Naive thymus-derived CD4-positive, alpha-beta T cell (primary cell): ENCODE measurements at regions not wholly inside any gene's neighbourhood (a gene's known extent, or its start where the extent isn't known, plus 50 kb on each side); places are given as distances from the start of the nearest gene placed in this dataset.
A peak's percentile ranks its signal among the peaks of the same experiment; 100 is the strongest.

Experiments used
- ATAC-seq: fragments of 150-1000 bp; cut with Tn5 transposase; 2 replicates; pipeline ENCODE4 v1.10.0; 2021; ENCODE audit warnings: mild to moderate bottlenecking, moderate library complexity
- CTCF ChIA-PET: fragments of 350-600 bp; sonication (Branson Sonifier 250); formaldehyde crosslinking; loops from one replicate; lab custom pipeline; 2021; ENCODE audit warnings: antibody characterized with exemption; lab: Charles Lee
- POLR2A ChIA-PET: fragments of 350-600 bp; sonication (Branson Sonifier 250); formaldehyde crosslinking; loops from one replicate; lab custom pipeline; 2021; ENCODE audit warnings: antibody characterized with exemption, inconsistent platforms; lab: Charles Lee
- DNase-seq, 9 donors: peaks; one replicate each; pipeline versions ENCODE4 v3.0.0 to v3.0.0-alpha.2; 2020 to 2022; ENCODE audit warnings: mixed read lengths in 1 of 9
- H3K27ac ChIP-seq: one replicate; pipeline ENCODE4 v1.7.0; 2013; ENCODE audit warnings: mild to moderate bottlenecking, low read depth, low read length, moderate library complexity
- H3K27me3 ChIP-seq, 2 donors: one replicate each; pipeline ENCODE4 v1.7.0; 2013; ENCODE audit warnings: low read length in 2 of 2, mild to moderate bottlenecking in 2 of 2, moderate library complexity in 2 of 2; ENCODE audit not compliant: control insufficient read depth in 2 of 2, insufficient read depth in 2 of 2
- H3K36me3 ChIP-seq, 3 experiments: 1 replicate in 2 of 3; 2 replicates in 1 of 3; pipeline ENCODE4 v1.7.0; 2013; ENCODE audit warnings: low read length in 3 of 3, mild to moderate bottlenecking in 3 of 3, moderate library complexity in 1 of 3; ENCODE audit not compliant: insufficient read depth in 3 of 3, control insufficient read depth in 2 of 3
- H3K4me1 ChIP-seq, 2 donors: one replicate each; pipeline ENCODE4 v1.7.0; 2013; ENCODE audit warnings: low read length in 2 of 2, mild to moderate bottlenecking in 2 of 2, moderate library complexity in 1 of 2; ENCODE audit not compliant: control insufficient read depth in 2 of 2, insufficient read depth in 2 of 2
- H3K4me3 ChIP-seq: 2 replicates; pipeline ENCODE4 v1.7.0; 2013; ENCODE audit warnings: mild to moderate bottlenecking, low read length
- H3K9me3 ChIP-seq, 3 experiments: 1 replicate in 2 of 3; 2 replicates in 1 of 3; pipeline ENCODE4 v1.7.0; 2013; ENCODE audit warnings: low read length in 3 of 3; ENCODE audit not compliant: control insufficient read depth in 2 of 3
- H3K27ac Mint-ChIP-seq, 9 donors: one replicate each; pipeline ENCODE4 v1.8.0; 2020 to 2022; ENCODE audit warnings: mixed read lengths in 9 of 9, mild to moderate bottlenecking in 8 of 9, moderate library complexity in 5 of 9, inconsistent platforms in 2 of 9
- H3K27me3 Mint-ChIP-seq, 5 donors: one replicate each; pipeline ENCODE4 v1.8.0; 2021 to 2022; ENCODE audit warnings: mixed read lengths in 5 of 5, mild to moderate bottlenecking in 1 of 5
- H3K36me3 Mint-ChIP-seq, 5 donors: one replicate each; pipeline ENCODE4 v1.8.0; 2020 to 2022; ENCODE audit warnings: mixed read lengths in 5 of 5, mild to moderate bottlenecking in 3 of 5, inconsistent platforms in 1 of 5
- H3K4me1 Mint-ChIP-seq, 7 donors: one replicate each; pipeline ENCODE4 v1.8.0; 2020 to 2022; ENCODE audit warnings: mixed read lengths in 7 of 7, mild to moderate bottlenecking in 3 of 7, inconsistent platforms in 1 of 7
- H3K4me3 Mint-ChIP-seq, 10 donors: one replicate each; pipeline ENCODE4 v1.8.0; 2020 to 2022; ENCODE audit warnings: mild to moderate bottlenecking in 10 of 10, mixed read lengths in 10 of 10, moderate library complexity in 6 of 10, inconsistent platforms in 2 of 10
- H3K9me3 Mint-ChIP-seq, 11 donors: one replicate each; pipeline ENCODE4 v1.8.0; 2020 to 2022; ENCODE audit warnings: mixed read lengths in 11 of 11, mild to moderate bottlenecking in 4 of 11, inconsistent platforms in 1 of 11, moderate library complexity in 1 of 11
- intact Hi-C, 2 donors: fragments of 100-400 bp; cut with micrococcal nuclease; formaldehyde crosslinking; loops; one replicate each; pipeline ENCODE4 v1.15.1; 2023

GRCh38 chr5:40150896-40151295, 528.8 kb upstream of the PTGER4 start:
- Histone ChIP-seq H3K9me3 (no peaks in the 10 kb centered on the region), H3K4me3 (no peak overlapping the region), H3K4me1 (no peaks in the 10 kb centered on the region), H3K27me3 (no peaks in the 10 kb centered on the region), H3K27ac (no peak overlapping the region), H3K36me3 (no peaks in the 10 kb centered on the region)
- Mint-ChIP-seq H3K4me3 (peak overlapping the region in 1 of 10 donors; percentile 14), H3K4me1 (peaks cover 0 to 4% (median 0%) of the 10 kb centered on the region in 7 donors), H3K9me3 (peaks cover 0 to 4% (median 0%) of the 10 kb centered on the region in 11 donors), H3K36me3 (no peaks in the 10 kb centered on the region), H3K27me3 (no peaks in the 10 kb centered on the region), H3K27ac (no peak overlapping the region)
- DNase-seq, result no peak
- ATAC-seq, result peak; percentile 16
- CTCF ChIA-PET, result no interaction called here
- intact Hi-C loops, result no loop called here
- POLR2A ChIA-PET, result no interaction called here

- Histone ChIP-seq H3K27me3 (no peaks in the 10 kb centered on the region), H3K4me3 (no peak overlapping the region), H3K4me1 (no peaks in the 10 kb centered on the region), H3K36me3 (no peaks in the 10 kb centered on the region), H3K9me3 (no peaks in the 10 kb centered on the region), H3K27ac (no peak overlapping the region)
- ATAC-seq, result no peak
- intact Hi-C loops, result no loop called here
- no peaks in the 10 kb centered on the region for H3K27me3 Mint-ChIP-seq
- no peak for DNase-seq
- no peak overlapping the region for H3K4me3 Mint-ChIP-seq
- POLR2A ChIA-PET, result no interaction called here
- H3K9me3 Mint-ChIP-seq, result peaks cover 0 to 7% (median 0%) of the 10 kb centered on the region in 11 donors
- CTCF ChIA-PET, result no interaction called here
- H3K36me3 Mint-ChIP-seq, result no peaks in the 10 kb centered on the region
- no peaks in the 10 kb centered on the region for H3K4me1 Mint-ChIP-seq
- no peak overlapping the region for H3K27ac Mint-ChIP-seq
These were observed 537.8 kb upstream of the PTGER4 start for GRCh38 chr5:40141896-40142295.

GRCh38 chr5:40141418-40141817, 538.3 kb upstream of the PTGER4 start:
- Mint-ChIP-seq H3K36me3 (no peaks in the 10 kb centered on the region), H3K9me3 (peaks cover 0 to 5% (median 0%) of the 10 kb centered on the region in 11 donors), H3K27ac (no peak overlapping the region), H3K27me3 (no peaks in the 10 kb centered on the region), H3K4me1 (no peaks in the 10 kb centered on the region), H3K4me3 (no peak overlapping the region)
- ChIA-PET POLR2A (interaction anchor here (0.7 kb wide), 1 partner anchor 124 kb away, joined by 4 read pairs; no protein-coding TSS in a partner anchor), CTCF (interaction anchor here (0.7 kb wide), 1 partner anchor 236 kb away, joined by 3 read pairs; no protein-coding TSS in a partner anchor)
- DNase-seq (no peak), ATAC-seq (no peak)
- intact Hi-C loops, result no loop called here
- H3K36me3 ChIP-seq, result no peaks in the 10 kb centered on the region
- no peaks in the 10 kb centered on the region for H3K27me3 ChIP-seq
- H3K9me3 ChIP-seq, result no peaks in the 10 kb centered on the region
- no peaks in the 10 kb centered on the region for H3K4me1 ChIP-seq
- no peak overlapping the region for H3K27ac ChIP-seq
- H3K4me3 ChIP-seq, result no peak overlapping the region

GRCh38 chr5:40137223-40137622, 542.5 kb upstream of the PTGER4 start:
- CTCF ChIA-PET, result no interaction called here
- ATAC-seq, result no peak

GRCh38 chr5:40134883-40135520, 544.7 kb upstream of the PTGER4 start:
- H3K36me3 ChIP-seq, result no peaks in the 10 kb centered on the region
- intact Hi-C loops, result no loop called here

More at GRCh38 chr5:40137223-40137622, 542.5 kb upstream of the PTGER4 start:
- H3K9me3 ChIP-seq, result no peaks in the 10 kb centered on the region
- Mint-ChIP-seq H3K36me3 (no peaks in the 10 kb centered on the region), H3K9me3 (peaks cover 0 to 3% (median 0%) of the 10 kb centered on the region in 11 donors), H3K4me3 (no peak overlapping the region), H3K27me3 (no peaks in the 10 kb centered on the region), H3K27ac (no peak overlapping the region), H3K4me1 (no peaks in the 10 kb centered on the region)
- no peaks in the 10 kb centered on the region for H3K27me3 ChIP-seq
- intact Hi-C loops, result no loop called here
- no peaks in the 10 kb centered on the region for H3K4me1 ChIP-seq
- no peak overlapping the region for H3K27ac ChIP-seq
- DNase-seq, result no peak
- H3K36me3 ChIP-seq, result no peaks in the 10 kb centered on the region
- POLR2A ChIA-PET, result no interaction called here
- H3K4me3 ChIP-seq, result no peak overlapping the region

GRCh38 chr5:40124367-40124766, 555.3 kb upstream of the PTGER4 start:
- Histone ChIP-seq H3K4me1 (no peaks in the 10 kb centered on the region), H3K36me3 (no peaks in the 10 kb centered on the region), H3K4me3 (no peak overlapping the region), H3K27ac (no peak overlapping the region), H3K27me3 (no peaks in the 10 kb centered on the region), H3K9me3 (no peaks in the 10 kb centered on the region)
- Mint-ChIP-seq H3K27ac (no peak overlapping the region), H3K36me3 (peaks cover 0 to 28% (median 0%) of the 10 kb centered on the region in 5 donors), H3K27me3 (no peaks in the 10 kb centered on the region), H3K4me3 (no peak overlapping the region), H3K4me1 (peaks cover 0 to 14% (median 12%) of the 10 kb centered on the region in 7 donors), H3K9me3 (peaks cover 4 to 44% (median 18%) of the 10 kb centered on the region in 11 donors)
- DNase-seq (no peak), ATAC-seq (no peak)
- ChIA-PET CTCF (no interaction called here), POLR2A (no interaction called here)
- intact Hi-C loops, result no loop called here

More at GRCh38 chr5:40134883-40135520, 544.7 kb upstream of the PTGER4 start:
- no peak overlapping the region for H3K4me3 ChIP-seq
- CTCF ChIA-PET, result interaction anchor here (0.8 kb wide), 1 partner anchor 609 kb away, joined by 3 read pairs; no protein-coding TSS in a partner anchor
- Mint-ChIP-seq H3K4me3 (no peak overlapping the region), H3K36me3 (peaks cover 0 to 1% (median 0%) of the 10 kb centered on the region in 5 donors), H3K27me3 (no peaks in the 10 kb centered on the region), H3K9me3 (peaks cover 0 to 6% (median 0%) of the 10 kb centered on the region in 11 donors), H3K27ac (no peak overlapping the region), H3K4me1 (no peaks in the 10 kb centered on the region)
- no peak overlapping the region for H3K27ac ChIP-seq
- H3K9me3 ChIP-seq, result no peaks in the 10 kb centered on the region
- no peaks in the 10 kb centered on the region for H3K27me3 ChIP-seq
- no peak for ATAC-seq
- POLR2A ChIA-PET, result no interaction called here
- no peaks in the 10 kb centered on the region for H3K4me1 ChIP-seq
- DNase-seq, result no peak

- H3K9me3 ChIP-seq, result no peaks in the 10 kb centered on the region
- POLR2A ChIA-PET, result no interaction called here
- Mint-ChIP-seq H3K27me3 (no peaks in the 10 kb centered on the region), H3K4me1 (no peaks in the 10 kb centered on the region), H3K4me3 (no peak overlapping the region), H3K36me3 (peaks cover 0 to 10% (median 0%) of the 10 kb centered on the region in 5 donors), H3K9me3 (peaks cover 0 to 34% (median 11%) of the 10 kb centered on the region in 11 donors), H3K27ac (no peak overlapping the region)
- intact Hi-C loops, result no loop called here
- H3K4me1 ChIP-seq, result no peaks in the 10 kb centered on the region
- DNase-seq, result no peak
- ATAC-seq, result no peak
- H3K27me3 ChIP-seq, result no peaks in the 10 kb centered on the region
- no peak overlapping the region for H3K27ac ChIP-seq
- no peak overlapping the region for H3K4me3 ChIP-seq
- H3K36me3 ChIP-seq, result no peaks in the 10 kb centered on the region
- CTCF ChIA-PET, result no interaction called here
These were observed 558.5 kb upstream of the PTGER4 start for GRCh38 chr5:40121236-40121635.
